ENCODE measurements at regions not wholly inside any gene's neighbourhood (a gene's known extent, or its start where the extent isn't known, plus 50 kb on each side); places are given as distances from the start of the nearest gene placed in this dataset.
"Not testable (repeated sequence)": the region's sequence is repeated elsewhere in the genome, so short reads cannot be mapped to it uniquely, and the experiment has no call there.

DNA sequence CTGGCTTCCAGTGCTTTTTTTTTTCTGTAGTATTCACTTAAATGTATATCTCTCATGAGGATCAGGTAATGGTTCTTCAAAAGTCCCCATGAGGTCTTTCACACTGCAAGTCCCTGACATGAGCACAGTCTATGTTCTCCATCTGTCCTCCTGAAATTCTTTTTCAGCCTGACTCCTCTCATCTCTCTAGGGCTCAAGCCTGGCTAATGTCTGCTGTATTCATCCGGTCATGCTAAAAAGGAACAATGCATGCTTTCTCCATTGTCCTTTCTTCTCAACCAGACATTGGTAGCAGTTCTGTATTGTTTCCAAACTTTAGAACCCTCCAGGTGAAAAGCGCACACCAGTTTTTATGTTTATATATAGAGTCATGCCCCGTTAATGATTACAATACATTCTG, 368.3 kb upstream of the OLFM3 start:
- in situ Hi-C loops (cut with HindIII; ENCODE audit: low sequenced_read_pairs): no loop called here

DNA sequence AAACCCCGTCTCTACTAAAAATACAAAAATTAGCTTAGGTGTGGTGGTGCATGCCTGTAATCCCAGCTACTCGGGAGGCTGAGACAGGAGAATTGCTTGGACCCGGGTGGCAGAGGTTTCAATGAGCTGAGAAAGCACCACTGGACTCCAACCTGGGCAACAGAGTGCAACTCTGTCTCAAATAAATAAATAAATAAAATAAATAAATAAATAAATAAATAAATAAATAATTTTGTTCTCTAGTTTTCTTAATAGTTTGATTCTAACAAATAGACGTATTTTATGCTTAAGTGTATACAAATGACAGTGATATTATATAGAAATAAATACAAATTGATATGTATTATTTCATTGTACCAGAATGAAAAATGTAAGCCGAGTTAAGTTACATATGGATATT, 339.9 kb upstream of the OLFM3 start:
- in situ Hi-C loops (cut with HindIII; ENCODE audit: low sequenced_read_pairs): no loop called here

DNA sequence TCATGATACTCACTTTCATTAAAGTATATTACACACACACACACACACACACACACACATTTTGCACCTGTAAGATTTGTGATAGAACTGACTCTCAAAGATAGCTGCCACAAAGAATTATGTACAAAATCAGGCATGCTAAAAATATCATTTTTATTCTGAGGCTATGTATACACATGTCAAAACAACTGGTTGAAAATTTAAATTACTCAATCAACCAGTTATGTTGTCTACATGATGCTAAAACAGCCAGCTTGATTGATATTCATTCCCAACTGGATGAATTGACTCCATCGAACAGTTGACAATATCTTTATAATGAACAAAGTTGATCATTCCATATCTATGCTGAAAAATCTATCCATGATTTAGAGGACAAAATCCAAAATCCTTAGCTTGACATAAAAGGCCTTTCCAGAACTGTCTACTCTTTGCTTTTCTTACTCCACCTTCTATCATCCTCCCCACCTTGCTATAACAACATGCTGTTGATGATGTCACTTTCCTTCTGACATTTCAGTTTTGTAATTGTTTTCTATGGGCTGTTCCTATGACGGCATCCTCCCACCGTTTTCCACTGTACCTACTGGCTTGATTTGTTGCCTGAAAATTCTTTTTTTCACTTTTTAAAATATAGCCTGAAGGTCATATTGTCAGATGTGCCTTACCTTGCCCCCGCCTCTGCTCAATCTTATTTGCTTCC, 321.5 kb upstream of the OLFM3 start:
- in situ Hi-C loops (cut with HindIII; ENCODE audit: low sequenced_read_pairs): no loop called here

DNA sequence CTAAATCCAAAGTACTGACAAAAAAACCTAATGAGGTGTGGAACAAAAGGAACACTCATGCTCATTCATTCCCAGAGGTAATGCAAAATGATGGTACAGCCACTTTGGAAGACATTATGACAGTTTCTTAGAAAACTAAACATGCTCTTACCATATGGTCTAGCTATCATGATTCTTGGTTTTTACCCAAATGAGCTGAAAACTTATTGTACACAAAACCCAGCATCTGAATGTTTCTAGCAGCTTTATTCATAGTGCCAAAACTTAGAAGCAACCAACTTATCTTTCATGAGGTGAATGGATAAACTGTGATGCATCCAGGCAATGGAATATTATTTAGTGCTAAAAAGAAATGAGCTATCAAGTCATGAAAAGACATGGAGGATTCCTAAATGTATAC, 318.4 kb upstream of the OLFM3 start:
- in situ Hi-C loops (cut with HindIII; ENCODE audit: low sequenced_read_pairs): no loop called here

DNA sequence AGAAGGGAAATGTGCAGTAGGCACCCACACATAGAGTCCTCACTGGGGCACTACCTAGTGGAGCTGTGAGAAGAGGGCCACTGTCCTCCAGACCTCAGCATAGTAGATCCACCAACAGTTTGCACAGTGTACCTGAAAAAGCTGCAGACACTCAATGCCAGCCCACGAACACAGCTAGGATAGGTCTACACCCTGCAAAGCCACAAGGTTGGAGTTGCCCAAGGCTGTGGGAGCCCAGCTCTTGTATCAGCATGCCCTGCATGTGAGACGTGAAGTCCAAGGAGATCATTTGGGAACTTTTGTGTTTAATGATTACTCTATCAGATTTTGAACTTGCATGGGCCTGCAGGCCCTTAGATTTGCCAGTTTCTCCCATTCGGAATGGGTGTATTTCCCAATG, 299.4 kb upstream of the OLFM3 start:
- in situ Hi-C loops (cut with HindIII; ENCODE audit: low sequenced_read_pairs): no loop called here

DNA sequence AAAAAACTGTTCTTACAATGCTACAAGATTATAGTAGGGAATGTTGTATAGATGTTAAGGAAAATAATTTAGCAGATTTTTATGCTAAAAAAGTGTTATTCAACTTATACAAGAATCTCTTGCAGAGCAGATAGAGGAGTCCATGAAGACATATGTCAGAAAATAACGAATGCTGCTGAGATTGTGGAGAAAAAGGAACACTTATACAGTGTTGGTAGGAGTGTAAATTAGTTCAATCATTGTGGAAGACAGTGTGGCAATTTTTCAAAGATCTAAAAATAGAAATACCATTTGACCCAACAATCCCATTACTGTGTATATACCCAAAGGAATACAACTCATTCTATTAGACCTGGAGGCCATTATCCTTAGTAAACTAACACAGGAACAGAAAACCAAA, 286.2 kb upstream of the OLFM3 start:
- in situ Hi-C loops (cut with HindIII; ENCODE audit: low sequenced_read_pairs): no loop called here

DNA sequence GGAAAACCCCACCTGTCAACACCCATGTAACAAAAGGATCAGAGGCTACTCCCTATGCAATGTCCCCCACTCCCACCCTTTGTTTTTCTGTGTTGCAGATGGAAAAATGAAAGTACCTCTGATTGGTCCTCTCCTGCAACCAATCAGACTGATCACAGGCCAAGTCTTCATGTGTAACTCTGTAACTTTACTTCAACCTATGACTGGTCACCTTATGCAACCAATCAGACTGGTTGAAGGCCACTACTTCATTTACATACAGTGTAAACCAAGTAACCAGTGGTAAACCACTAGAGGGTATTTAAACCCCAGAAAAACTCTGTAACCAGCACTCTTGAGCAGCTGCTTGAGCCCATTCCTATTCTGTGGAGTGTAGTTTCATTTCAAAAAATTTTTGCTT, 266.3 kb upstream of the OLFM3 start:
- in situ Hi-C loops (cut with HindIII; ENCODE audit: low sequenced_read_pairs): no loop called here

DNA sequence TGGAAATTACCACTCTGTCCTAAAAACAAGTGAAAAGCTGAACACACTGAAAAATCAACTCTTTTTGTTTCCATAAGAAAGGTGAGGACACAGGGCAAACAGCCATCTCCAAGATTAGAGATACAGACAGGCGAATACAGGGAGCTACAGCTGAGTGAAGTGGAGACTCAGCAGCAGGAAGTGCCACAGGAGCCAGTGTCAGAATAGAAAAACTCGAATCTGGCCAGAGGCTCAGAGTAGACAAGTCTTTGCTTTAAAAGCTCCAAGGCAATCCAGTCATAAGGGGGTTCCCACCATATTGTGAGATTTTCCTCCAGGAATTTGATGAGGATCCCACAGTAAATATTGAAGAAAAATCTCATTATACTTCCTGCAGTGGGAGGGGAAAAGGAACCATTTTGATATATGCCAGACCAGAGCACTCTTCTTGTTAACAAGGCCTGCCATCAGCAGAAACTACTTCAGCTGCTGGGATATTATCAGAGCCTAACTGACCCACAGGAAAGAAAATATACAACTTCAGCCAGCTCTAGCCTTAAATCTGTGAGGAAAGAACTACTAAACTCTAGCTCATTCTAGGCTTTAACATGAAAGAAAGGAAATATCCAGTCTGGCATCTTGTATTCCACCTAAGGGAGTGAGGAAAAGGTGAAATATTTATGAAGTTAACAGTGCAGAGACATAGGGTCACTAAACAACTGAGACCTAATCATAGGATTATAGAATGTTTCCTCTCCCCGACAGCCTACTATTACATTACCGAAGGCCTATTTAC, 256.2 kb upstream of the OLFM3 start:
- in situ Hi-C loops (cut with HindIII; ENCODE audit: low sequenced_read_pairs): no loop called here

DNA sequence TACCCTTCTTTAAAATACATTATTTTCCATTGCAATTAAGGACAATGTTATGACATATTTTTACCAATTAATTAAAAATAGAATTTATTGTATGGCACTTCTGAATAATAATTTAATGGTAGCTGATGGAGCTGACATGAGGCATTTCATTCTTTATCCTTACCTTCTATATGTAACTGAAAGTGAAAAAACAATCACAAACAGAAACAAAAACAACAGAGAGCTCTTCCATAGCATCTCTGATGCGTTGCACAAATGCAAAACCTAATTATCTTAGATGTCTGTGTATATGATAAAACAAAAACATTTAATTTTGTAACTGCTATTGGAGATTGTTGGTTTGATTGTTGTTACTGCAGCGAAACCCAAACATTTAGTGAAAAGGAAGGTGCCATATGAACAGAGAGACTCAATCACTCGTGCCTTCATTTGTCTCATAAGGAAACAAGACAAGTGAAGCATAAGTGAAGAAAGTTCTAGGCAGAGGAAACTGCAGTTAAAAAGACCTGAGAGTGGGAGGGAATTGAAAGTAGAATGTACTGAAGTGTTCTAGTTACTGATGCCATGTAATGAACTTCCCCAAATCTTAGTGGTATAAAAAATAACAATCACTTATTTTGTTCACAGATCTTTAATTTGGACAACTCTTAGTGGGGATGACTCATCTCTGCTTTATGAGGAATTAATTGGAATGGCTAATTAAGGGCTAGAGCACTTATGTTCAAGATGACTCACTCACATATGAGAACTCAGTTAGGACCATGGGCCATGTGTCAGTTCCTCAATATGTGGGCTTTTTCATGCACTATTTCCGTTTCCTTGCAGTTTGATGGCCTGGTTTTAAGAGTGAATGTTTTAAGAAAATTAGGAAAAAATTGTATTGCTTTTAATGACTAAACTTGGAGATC, 245.0 kb upstream of the OLFM3 start:
- in situ Hi-C loops (cut with HindIII; ENCODE audit: low sequenced_read_pairs): no loop called here

DNA sequence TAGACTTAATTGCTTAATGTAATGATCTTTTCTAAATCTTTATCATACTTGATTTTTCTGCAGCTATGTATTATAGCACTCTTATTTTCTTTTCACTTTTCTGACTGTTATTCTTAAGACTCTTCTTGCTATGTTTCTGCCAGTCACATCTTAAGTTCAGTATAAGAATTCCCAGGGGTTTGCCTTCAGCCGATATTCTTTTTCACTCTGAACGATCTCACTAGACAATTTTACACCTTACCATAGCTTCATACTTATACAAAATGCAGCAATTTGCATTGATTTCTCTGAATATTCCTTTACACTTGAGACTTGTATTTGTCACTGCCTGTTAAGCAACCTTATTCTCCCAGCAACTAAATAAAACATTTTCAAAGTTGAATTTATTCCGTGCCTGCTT, 242.5 kb upstream of the OLFM3 start:
- in situ Hi-C loops (cut with HindIII; ENCODE audit: low sequenced_read_pairs): no loop called here

DNA sequence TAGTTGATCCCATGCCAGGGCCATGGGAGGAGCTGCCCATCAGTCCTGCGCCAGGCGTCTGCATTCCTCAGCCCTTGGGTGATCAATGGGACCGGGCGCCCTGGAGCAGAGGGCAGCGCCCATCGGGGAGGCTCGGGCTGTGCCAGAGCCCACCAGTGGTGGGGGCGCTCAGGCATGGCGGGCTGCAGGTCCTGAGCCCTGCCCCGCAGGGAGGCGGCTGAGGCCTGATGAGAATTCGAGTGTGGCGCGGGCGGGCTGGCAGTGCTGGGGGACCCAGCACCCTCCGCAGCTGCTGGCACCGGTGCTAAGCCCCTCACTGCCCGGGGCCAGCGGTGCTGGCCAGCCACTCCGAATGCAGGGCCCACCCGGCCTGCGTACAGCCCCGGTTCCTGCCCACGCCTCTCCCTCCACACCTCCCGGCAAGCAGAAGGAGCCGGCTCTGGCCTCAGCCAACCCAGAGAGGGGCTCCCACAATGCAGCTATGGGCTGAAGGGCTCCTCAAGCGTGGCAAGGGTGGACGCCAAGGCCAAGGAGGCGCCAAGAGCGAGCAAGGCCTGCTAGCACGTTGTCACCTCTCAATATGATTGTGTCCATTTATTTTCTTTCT, 238.1 kb upstream of the OLFM3 start:
- in situ Hi-C loops (cut with HindIII; ENCODE audit: low sequenced_read_pairs): no loop called here

DNA sequence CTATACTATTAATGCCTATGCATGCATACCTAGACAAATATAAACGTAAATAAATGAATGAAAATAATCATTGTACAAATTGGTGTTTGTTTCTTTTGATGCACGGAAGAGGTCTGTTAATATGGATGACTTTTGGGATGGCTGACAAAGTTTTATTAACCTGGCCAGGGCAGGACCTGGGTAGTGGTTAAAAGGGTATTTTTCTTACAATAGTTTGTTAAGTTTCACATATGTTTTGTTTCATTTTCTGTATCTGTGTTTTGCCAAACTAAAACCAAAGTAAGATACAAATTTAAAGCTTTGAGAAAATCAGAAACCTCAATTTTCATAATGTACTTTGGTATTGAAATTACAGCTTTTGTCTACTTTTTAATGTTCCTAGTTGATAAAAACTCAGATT, 222.7 kb upstream of the OLFM3 start:
- in situ Hi-C loops (cut with HindIII; ENCODE audit: low sequenced_read_pairs): no loop called here

DNA sequence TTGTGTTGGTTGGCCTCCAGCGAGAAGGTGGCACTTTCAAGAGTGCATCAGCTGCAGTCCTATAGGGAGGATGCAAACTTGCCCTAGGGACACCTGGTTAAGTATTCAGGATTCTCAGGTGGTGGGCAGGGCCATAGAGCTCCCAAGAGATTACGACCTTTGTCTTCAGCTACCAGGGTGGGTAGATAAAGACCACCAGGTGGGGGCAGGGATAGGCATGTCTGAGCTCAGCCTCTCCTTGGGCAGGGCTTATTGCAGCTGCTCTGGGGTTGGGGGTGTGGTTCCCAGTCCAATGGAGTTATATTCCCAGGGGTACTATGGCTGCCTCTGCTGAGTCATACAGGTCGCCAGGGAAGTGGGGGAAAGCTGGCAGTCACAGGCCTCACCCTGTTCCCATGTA, 214.2 kb upstream of the OLFM3 start:
- in situ Hi-C loops (cut with HindIII; ENCODE audit: low sequenced_read_pairs): not testable (repeated sequence)

DNA sequence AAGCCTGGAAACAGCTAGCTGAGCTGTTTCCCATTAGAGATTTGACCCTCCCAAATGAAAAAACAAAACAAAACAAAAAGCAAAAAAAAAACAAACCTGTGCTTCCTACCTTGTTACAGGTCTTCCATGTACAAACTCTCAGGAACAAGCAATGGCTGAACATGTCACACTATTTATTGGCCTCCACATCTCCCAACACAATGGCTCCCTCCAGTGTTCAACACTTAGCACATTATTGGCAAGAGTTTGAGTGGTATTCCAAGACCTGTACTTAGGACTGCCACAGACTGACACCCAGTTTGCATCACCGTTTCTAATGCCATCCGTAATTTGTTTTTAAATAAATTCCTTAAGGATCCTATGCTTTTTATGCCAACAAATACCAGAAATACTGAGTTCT, 195.0 kb upstream of the OLFM3 start:
- in situ Hi-C loops (cut with HindIII; ENCODE audit: low sequenced_read_pairs): no loop called here

DNA sequence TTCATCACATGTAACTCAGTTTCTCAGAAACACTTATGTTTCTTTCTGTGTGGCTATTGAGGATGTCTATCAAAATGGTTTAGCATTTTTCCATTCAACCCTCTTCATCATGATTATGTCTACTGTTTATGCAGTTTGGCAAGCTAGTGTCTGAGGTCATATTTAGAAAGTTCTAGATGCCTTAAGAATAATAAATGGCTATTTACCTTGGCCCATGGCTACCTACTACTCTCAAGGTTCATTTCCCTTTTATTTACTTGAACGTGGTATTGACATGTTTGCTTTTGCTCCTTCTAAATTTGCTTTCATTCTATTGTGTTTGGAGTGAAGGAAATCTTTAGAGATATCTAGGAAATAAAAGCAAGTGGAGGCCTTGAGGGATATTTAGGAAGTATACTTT, 193.7 kb upstream of the OLFM3 start:
- in situ Hi-C loops (cut with HindIII; ENCODE audit: low sequenced_read_pairs): no loop called here

DNA sequence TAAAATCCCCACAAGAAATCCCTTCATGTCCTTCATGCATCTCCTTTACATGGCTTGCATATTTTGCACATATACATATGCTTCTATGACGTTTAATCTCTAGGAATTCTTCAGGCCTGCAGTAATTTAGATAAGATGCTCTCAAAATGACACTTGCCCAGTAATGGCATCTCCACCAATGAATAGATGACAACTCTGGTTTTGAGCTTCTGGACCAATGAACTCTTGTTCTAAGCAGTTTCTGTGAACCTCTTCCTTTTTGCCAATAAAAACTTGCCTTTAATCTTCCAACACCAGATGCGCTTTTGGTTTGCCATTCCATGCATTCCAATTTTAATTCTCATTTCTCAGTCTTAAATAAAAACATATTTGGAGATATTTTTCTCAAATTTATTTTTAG, 189.8 kb upstream of the OLFM3 start:
- in situ Hi-C loops (cut with HindIII; ENCODE audit: low sequenced_read_pairs): no loop called here

DNA sequence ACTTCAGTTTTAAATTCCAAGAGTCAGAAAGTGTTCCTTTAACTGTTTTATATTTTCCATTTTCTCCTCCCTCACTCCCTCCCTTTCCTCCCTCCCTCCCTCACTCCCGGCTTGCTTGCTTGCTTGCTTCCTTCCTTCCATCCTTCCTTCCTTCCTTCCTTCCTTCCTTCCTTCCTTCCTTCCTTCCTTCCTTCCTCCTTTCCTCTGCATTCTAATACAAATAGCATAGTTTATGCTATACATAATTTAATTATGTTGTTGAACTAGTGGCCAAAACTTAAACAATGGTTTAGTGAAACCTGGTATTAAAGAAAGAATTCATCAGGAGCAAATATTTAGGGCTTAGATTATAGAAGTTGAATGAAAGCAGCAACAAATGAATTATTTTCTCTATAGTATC, 188.5 kb upstream of the OLFM3 start:
- in situ Hi-C loops (cut with HindIII; ENCODE audit: low sequenced_read_pairs): no loop called here

DNA sequence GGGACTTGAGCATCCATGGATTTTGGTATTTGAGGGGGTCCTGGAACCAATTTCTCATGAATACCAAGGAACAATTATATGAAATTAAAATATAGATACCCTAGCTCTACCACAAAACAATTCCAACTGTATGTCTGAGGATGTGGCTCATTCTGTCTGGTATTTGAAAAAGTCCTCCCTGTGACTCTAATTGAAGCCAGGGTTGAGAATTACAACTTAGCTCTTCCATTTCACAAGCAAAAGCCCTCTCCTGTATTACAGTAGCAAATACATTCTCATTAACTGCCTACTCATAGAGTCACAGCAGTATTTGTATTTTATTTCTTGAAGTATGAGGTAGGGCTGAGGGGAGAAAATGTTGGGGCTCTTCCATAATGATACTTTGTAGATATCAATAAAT, 187.8 kb upstream of the OLFM3 start:
- in situ Hi-C loops (cut with HindIII; ENCODE audit: low sequenced_read_pairs): no loop called here

DNA sequence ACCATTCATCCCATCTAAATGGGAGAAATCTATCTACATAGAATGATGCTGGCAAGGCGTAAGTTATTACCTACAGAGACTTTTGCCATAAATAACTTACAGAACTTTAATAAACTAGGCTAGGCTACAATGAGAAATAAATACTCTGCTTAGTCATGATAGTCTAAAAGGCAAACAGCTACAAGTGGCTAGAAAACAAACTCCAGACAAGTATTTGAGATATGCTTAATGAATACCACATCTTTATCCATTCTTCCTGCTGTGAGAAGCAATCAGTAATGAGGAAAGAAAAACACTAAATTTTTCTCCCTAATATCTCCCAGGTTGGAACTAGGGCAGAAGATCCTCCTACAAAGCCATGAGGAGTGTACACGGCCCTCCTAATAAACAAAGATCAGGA, 187.0 kb upstream of the OLFM3 start:
- in situ Hi-C loops (cut with HindIII; ENCODE audit: low sequenced_read_pairs): no loop called here

DNA sequence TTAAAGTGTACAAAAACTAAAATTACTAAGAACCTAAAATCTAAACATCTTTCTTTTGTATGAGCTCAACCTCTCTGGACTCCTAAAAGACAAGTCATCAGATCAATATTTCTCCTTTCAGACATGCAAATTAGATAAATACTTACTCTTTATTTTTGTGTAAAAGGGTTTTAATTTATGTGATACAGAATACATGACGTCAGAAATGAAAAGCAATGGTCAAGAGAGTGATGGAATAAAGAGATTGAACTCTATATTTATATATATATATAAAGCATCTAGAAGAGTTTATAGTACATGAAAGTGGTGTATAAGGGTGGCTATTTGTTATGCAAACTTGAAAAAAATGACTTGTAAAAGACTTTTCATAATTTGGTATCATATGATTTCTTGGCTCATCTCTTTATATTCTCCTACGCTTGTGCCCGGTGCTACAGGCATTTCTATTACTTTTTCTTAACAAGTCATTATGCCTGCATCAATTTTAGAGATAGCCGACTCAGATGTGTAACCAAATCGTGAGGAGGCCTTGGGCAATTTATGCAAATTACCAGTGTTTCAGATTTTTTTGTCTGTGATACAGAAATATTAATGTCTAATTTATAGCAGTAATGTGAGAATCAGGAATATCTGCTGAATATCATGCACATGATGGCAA, 186.0 kb upstream of the OLFM3 start:
- in situ Hi-C loops (cut with HindIII; ENCODE audit: low sequenced_read_pairs): no loop called here

DNA sequence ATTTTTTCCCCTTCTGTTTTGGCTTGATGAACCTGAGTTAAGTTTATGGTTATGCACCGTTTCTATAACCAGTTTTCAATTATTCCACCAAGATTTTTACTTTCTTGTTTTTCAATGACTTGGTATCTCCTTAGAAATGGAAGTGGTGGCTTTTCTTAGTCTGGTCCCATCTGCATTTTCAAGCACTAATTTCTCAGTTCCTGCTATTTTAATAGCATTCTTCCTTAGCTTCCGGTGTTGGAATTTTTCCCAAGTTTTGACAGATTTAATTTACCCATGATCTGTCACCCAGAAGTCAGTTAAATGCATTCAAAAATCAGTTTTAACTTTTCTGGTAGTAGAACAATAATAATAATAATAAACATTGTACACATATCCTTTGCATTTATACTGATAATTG, 184.6 kb upstream of the OLFM3 start:
- in situ Hi-C loops (cut with HindIII; ENCODE audit: low sequenced_read_pairs): no loop called here
